CD4-positive, alpha-beta T cell treated with Interleukin-4 for 4 hours (primary cell): ENCODE measurements at regions not wholly inside any gene's neighbourhood (a gene's known extent, or its start where the extent isn't known, plus 50 kb on each side); places are given as distances from the start of the nearest gene placed in this dataset.

ENCODE experiments used
- DNase-seq: peaks from one replicate; pipeline ENCODE4 v3.0.0-alpha.2; 2020

- no peak for DNase-seq
These were observed 146.8 kb upstream of the DPT start for GRCh38 chr1:168875831-168876230.

- no peak for DNase-seq
These were observed 147.8 kb upstream of the DPT start for GRCh38 chr1:168876830-168877229.

- no peak for DNase-seq
These were observed 151.1 kb upstream of the DPT start for GRCh38 chr1:168879896-168880734.

- no peak for DNase-seq
These were observed 152.8 kb upstream of the DPT start for GRCh38 chr1:168881656-168882260.

- no peak for DNase-seq
These were observed 158.4 kb upstream of the DPT start for GRCh38 chr1:168887381-168887780.

- DNase-seq = no peak
These were observed 159.4 kb upstream of the DPT start for GRCh38 chr1:168888418-168888817.

GRCh38 chr1:168892931-168893330, 163.9 kb upstream of the DPT start:
- no peak for DNase-seq

GRCh38 chr1:168893359-168893801, 164.4 kb upstream of the DPT start:
- no peak for DNase-seq

GRCh38 chr1:168894397-168894903, 165.4 kb upstream of the DPT start:
- DNase-seq = no peak

- DNase-seq = no peak
These were observed 168.2 kb upstream of the DPT start for GRCh38 chr1:168897249-168897648.

- no peak for DNase-seq
These were observed 174.3 kb upstream of the DPT start for GRCh38 chr1:168903237-168903830.

- no peak for DNase-seq
These were observed 176.6 kb upstream of the DPT start for GRCh38 chr1:168905633-168906032.

- DNase-seq = no peak
These were observed 177.4 kb upstream of the DPT start for GRCh38 chr1:168906367-168906766.

- no peak for DNase-seq
These were observed 178.0 kb upstream of the DPT start for GRCh38 chr1:168907053-168907452.

GRCh38 chr1:168907786-168908348, 178.9 kb upstream of the DPT start:
- no peak for DNase-seq

GRCh38 chr1:168910403-168910802, 181.4 kb upstream of the DPT start:
- DNase-seq = no peak

- no peak for DNase-seq
These were observed 182.4 kb upstream of the DPT start for GRCh38 chr1:168911370-168911769.

GRCh38 chr1:168913711-168914463, 184.9 kb upstream of the DPT start:
- DNase-seq = no peak

- no peak for DNase-seq
These were observed 188.3 kb upstream of the DPT start for GRCh38 chr1:168917309-168917708.

- DNase-seq = no peak
These were observed 188.7 kb upstream of the ATP1B1 start for GRCh38 chr1:168917796-168918195.

- DNase-seq = no peak
These were observed 187.4 kb upstream of the ATP1B1 start for GRCh38 chr1:168918860-168919741.
